Left ventricle myocardium superior (tissue), 1 donor: ENCODE measurements at regions not wholly inside any gene's neighbourhood (a gene's known extent, or its start where the extent isn't known, plus 50 kb on each side); places are given as distances from the start of the nearest gene placed in this dataset.

Experiments used
- ATAC-seq: fragments of 200-7000 bp; cut with Tn5 transposase; one replicate; pipeline ENCODE4 v1.9.1; 2020; ENCODE audit warnings: mild to moderate bottlenecking, moderate library complexity
- DNase-seq: peaks from one replicate; pipeline ENCODE4 v3.0.0-alpha.2; 2020
- intact Hi-C: fragments of 100-400 bp; cut with micrococcal nuclease; formaldehyde crosslinking; loops from one replicate; pipeline ENCODE4 v1.11.0; 2022
- donor health status: DM: no; HTN: yes; CAD: no; lungs with severe emphysema.

GRCh38 chr13:74434782-74435181 is 300.6 kb upstream of the KLF12 start:
- intact Hi-C loops, result no loop called here
- ATAC-seq (no peak), DNase-seq (no peak)

- ATAC-seq, result no peak
- no peak for DNase-seq
- intact Hi-C loops, result no loop called here
Measured at GRCh38 chr13:74424455-74424854, 290.3 kb upstream of the KLF12 start.

GRCh38 chr13:74423434-74423833 is 289.2 kb upstream of the KLF12 start:
- intact Hi-C loops, result no loop called here
- ATAC-seq (no peak), DNase-seq (no peak)

- ATAC-seq, result no peak
- intact Hi-C loops, result no loop called here
- DNase-seq, result no peak
Measured at GRCh38 chr13:74414458-74414857, 280.3 kb upstream of the KLF12 start.

GRCh38 chr13:74413482-74413881 is 279.3 kb upstream of the KLF12 start:
- ATAC-seq (no peak), DNase-seq (no peak)
- intact Hi-C loops, result no loop called here

GRCh38 chr13:74409551-74409950 is 275.3 kb upstream of the KLF12 start:
- ATAC-seq, result no peak
- intact Hi-C loops, result no loop called here
- no peak for DNase-seq

- no peak for DNase-seq
- no peak for ATAC-seq
- intact Hi-C loops, result no loop called here
Measured at GRCh38 chr13:74406420-74406819, 272.2 kb upstream of the KLF12 start.

GRCh38 chr13:74398599-74398998 is 264.4 kb upstream of the KLF12 start:
- ATAC-seq, result no peak
- no peak for DNase-seq
- intact Hi-C loops, result no loop called here

GRCh38 chr13:74389056-74389455 is 254.9 kb upstream of the KLF12 start:
- intact Hi-C loops, result no loop called here
- ATAC-seq (no peak), DNase-seq (no peak)

- DNase-seq (no peak), ATAC-seq (no peak)
- intact Hi-C loops, result no loop called here
Measured at GRCh38 chr13:74388626-74389025, 254.4 kb upstream of the KLF12 start.

GRCh38 chr13:74372511-74372910 is 238.3 kb upstream of the KLF12 start:
- intact Hi-C loops, result no loop called here
- ATAC-seq, result no peak
- DNase-seq, result no peak

- DNase-seq (no peak), ATAC-seq (no peak)
- intact Hi-C loops, result no loop called here
Measured at GRCh38 chr13:74367193-74367592, 233.0 kb upstream of the KLF12 start.

- intact Hi-C loops, result no loop called here
- DNase-seq, result no peak
- no peak for ATAC-seq
Measured at GRCh38 chr13:74361274-74361673, 227.1 kb upstream of the KLF12 start.

GRCh38 chr13:74346960-74347359 is 212.8 kb upstream of the KLF12 start:
- intact Hi-C loops, result no loop called here
- ATAC-seq (no peak), DNase-seq (no peak)

- ATAC-seq, result no peak
- intact Hi-C loops, result no loop called here
- no peak for DNase-seq
Measured at GRCh38 chr13:74338341-74338740, 204.1 kb upstream of the KLF12 start.

- ATAC-seq, result no peak
- intact Hi-C loops, result no loop called here
- no peak for DNase-seq
Measured at GRCh38 chr13:74336546-74336945, 202.3 kb upstream of the KLF12 start.

- DNase-seq (no peak), ATAC-seq (peak; percentile 31)
- intact Hi-C loops, result no loop called here
Measured at GRCh38 chr13:74335370-74335769, 201.2 kb upstream of the KLF12 start.

GRCh38 chr13:74329962-74330361 is 195.8 kb upstream of the KLF12 start:
- intact Hi-C loops, result no loop called here

GRCh38 chr13:74325106-74325505 is 190.9 kb upstream of the KLF12 start:
- ATAC-seq, result peak; percentile 65
- no peak for DNase-seq
- intact Hi-C loops, result no loop called here

More at GRCh38 chr13:74329962-74330361, 195.8 kb upstream of the KLF12 start:
- ATAC-seq, result no peak
- no peak for DNase-seq

GRCh38 chr13:74324338-74324737 is 190.1 kb upstream of the KLF12 start:
- intact Hi-C loops, result no loop called here
- ATAC-seq (no peak), DNase-seq (no peak)

GRCh38 chr13:74322562-74322961 is 188.4 kb upstream of the KLF12 start:
- intact Hi-C loops, result no loop called here
- ATAC-seq (no peak), DNase-seq (no peak)

- intact Hi-C loops, result no loop called here
- ATAC-seq (no peak), DNase-seq (no peak)
Measured at GRCh38 chr13:74320282-74320681, 186.1 kb upstream of the KLF12 start.
